ENCODE measurements at regions not wholly inside any gene's neighbourhood (a gene's known extent, or its start where the extent isn't known, plus 50 kb on each side); places are given as distances from the start of the nearest gene placed in this dataset.

GRCh38 chr3:31157893-31158620 is 263.6 kb upstream of the GADL1 start:
- DNase-seq (ENCODE audit: low read depth) = no peak
- H3K4me3 ChIP-seq (ENCODE audit: low read depth, low read length) = no peak overlapping the region
- TF ChIP-seq, protein P1, sequence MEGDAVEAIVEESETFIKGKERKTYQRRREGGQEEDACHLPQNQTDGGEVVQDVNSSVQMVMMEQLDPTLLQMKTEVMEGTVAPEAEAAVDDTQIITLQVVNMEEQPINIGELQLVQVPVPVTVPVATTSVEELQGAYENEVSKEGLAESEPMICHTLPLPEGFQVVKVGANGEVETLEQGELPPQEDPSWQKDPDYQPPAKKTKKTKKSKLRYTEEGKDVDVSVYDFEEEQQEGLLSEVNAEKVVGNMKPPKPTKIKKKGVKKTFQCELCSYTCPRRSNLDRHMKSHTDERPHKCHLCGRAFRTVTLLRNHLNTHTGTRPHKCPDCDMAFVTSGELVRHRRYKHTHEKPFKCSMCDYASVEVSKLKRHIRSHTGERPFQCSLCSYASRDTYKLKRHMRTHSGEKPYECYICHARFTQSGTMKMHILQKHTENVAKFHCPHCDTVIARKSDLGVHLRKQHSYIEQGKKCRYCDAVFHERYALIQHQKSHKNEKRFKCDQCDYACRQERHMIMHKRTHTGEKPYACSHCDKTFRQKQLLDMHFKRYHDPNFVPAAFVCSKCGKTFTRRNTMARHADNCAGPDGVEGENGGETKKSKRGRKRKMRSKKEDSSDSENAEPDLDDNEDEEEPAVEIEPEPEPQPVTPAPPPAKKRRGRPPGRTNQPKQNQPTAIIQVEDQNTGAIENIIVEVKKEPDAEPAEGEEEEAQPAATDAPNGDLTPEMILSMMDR (IDR thresholded peaks at IDR 0.05; ENCODE audit: low read depth, low read length, missing control alignments) = no peak

- TF ChIP-seq, protein P1 (IDR thresholded peaks at IDR 0.05; ENCODE audit: low read depth, low read length, missing control alignments) = no peak
- DNase-seq (ENCODE audit: low read depth) = no peak
- H3K4me3 ChIP-seq (ENCODE audit: low read depth, low read length) = no peak overlapping the region
These were observed 265.0 kb upstream of the GADL1 start for GRCh38 chr3:31159331-31160039.

GRCh38 chr3:31161889-31162288 is 267.4 kb upstream of the GADL1 start:
- TF ChIP-seq, protein P1 (IDR thresholded peaks at IDR 0.05; ENCODE audit: low read depth, low read length, missing control alignments) = no peak
- no peak for DNase-seq (ENCODE audit: low read depth)

GRCh38 chr3:31164381-31164780 is 269.9 kb upstream of the GADL1 start:
- TF ChIP-seq, protein P1 (IDR thresholded peaks at IDR 0.05; ENCODE audit: low read depth, low read length, missing control alignments) = no peak
- H3K4me3 ChIP-seq (ENCODE audit: low read depth, low read length) = no peak overlapping the region
- DNase-seq (ENCODE audit: low read depth) = no peak

More at GRCh38 chr3:31161889-31162288, 267.4 kb upstream of the GADL1 start:
- no peak overlapping the region for H3K4me3 ChIP-seq (ENCODE audit: low read depth, low read length)

DNA sequence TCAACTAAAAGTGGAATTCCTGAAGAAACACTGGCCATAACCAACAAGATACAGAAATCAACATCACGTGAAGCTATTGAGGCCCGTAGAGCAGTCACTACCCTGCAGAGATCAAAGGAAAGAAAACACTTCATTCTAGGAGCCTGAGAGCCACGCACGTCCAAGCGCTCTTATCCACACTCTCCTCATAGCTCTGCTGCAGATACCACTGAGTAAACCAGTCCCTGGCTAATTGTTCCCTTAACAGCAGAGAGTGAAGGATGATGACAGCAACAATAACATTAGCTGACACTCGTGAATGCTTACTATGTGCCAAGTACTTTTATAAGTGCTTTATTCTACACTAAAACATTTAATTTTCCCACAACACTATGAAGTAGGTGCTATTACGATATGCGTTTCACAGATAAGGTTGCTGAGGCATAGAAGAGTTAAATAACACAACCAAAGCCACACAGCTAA is 271.0 kb upstream of the GADL1 start:
- TF ChIP-seq, protein P1 (IDR thresholded peaks at IDR 0.05; ENCODE audit: low read depth, low read length, missing control alignments) = no peak
- no peak overlapping the region for H3K4me3 ChIP-seq (ENCODE audit: low read depth, low read length)
- DNase-seq (ENCODE audit: low read depth) = no peak

DNA sequence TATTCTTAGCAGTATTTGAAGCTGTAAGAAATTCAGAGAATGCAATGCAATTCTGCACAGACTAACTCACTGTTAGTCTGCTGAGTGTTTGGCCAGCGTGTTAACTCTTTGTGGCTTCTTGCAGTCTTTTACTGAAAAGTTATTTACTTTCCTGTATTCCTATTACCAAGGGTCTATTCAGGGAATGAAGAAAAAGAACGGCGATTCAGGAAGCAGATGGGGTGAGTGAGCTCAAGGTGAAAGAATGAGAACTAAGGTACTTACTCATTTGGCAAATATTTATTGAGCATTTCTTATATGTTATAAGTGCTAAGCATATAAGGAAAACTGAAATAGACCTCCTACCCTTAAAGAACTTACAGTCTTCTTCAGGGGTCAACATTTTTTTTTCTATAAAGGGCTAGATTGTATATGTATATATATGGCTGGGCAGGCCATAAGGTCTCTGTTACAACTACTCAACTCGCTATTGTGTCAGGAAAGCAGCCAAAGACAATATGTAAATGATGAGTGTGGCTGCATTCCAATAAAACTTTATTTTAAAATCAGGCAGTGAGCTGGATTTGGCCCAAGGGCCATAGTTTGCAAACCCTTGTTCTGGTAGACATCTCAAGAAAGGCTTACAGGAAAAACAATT is 271.9 kb upstream of the GADL1 start:
- no peak for DNase-seq (ENCODE audit: low read depth)
- TF ChIP-seq, protein P1 (IDR thresholded peaks at IDR 0.05; ENCODE audit: low read depth, low read length, missing control alignments) = no peak
- H3K4me3 ChIP-seq (ENCODE audit: low read depth, low read length) = no peak overlapping the region

All from GM12864 (cell line).